RPMI8226 (cell line): ENCODE measurements at regions not wholly inside any gene's neighbourhood (a gene's known extent, or its start where the extent isn't known, plus 50 kb on each side); places are given as distances from the start of the nearest gene placed in this dataset.
"Not testable (repeated sequence)": the region's sequence is repeated elsewhere in the genome, so short reads cannot be mapped to it uniquely, and the experiment has no call there.

ENCODE experiments used
- DNase-seq: peaks from one replicate; pipeline ENCODE4 v3.0.0-alpha.2; 2015

DNA sequence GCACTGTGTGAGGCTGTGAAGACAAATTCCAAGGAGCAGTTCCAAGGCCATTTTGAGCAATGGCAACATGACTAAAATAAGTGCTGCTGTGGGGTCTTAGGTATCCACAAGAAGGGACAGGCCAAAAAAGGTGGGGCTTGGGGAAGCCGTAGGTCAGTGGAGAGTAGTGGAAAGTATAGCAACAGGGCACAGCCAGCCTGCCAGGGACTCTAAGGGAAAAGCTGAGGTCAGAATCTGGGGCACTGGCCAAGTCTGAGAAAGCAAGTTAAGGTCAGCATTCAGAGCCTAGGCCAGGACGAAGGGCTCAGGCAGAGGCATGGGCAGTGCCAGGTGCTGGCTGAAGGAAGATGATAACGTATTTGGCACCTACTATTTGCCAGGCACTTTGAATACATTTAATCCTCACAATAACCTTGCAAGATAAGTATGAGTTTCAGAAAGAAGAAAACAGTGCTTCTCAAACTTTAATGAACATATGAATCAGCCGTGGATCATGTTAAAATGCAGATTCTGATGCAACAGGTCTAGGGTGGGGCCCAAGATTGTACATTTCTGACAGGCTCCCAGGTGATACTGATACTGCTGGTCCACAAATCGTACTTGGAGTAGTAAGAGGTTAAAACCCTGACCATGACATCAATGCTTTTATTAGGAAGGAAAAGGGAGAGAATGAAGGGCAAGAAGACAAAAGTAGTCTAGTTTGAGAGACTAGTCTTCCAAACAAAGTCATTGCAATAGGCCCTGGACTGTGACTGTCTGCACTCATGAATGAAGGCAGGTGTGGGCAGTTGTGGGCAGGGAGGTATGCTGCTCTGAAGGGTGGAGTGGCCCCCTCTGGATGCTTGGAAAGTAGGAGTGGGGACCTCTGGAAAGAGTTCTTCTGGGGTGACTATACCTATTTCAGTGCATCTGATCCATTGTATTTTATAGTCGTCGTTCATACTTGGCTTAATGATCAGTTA, 106.3 kb upstream of the ANKRD28 start:
- DNase-seq = no peak

DNA sequence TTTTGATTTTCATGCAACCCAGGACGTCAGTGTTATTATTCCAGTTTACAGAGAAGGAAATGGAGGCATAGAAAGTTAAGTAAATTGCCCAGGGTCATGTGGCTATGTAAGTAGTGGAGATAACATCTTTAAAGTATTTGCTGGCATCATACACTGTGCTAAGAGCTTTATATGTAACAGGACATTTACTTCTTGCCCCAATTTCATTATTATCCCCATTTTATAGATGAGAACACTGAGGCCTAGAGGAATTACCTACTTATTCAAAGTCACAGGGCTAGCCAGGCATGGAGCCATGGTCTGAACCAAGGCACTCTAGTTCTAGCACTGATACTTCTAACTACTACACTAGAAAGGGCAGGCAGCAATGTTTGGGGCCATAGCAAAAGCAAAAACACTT, 107.3 kb upstream of the ANKRD28 start:
- DNase-seq = no peak

DNA sequence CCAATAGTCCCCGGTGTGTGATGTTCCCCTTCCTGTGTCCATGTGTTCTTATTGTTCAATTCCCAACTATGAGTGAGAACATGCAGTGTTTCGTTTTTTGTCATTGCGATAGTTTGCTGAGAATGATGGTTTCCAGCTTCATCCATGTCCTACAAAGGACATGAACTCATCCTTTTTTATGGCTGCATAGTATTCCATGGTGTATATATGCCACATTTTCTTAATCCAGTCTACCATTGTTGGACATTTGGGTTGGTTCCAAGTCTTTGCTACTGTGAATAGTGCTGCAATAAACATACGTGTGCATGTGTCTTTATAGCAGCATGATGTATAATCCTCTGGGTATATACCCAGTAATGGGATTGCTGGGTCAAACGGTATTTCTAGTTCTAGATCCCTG, 109.6 kb upstream of the ANKRD28 start:
- not testable (repeated sequence) for DNase-seq

DNA sequence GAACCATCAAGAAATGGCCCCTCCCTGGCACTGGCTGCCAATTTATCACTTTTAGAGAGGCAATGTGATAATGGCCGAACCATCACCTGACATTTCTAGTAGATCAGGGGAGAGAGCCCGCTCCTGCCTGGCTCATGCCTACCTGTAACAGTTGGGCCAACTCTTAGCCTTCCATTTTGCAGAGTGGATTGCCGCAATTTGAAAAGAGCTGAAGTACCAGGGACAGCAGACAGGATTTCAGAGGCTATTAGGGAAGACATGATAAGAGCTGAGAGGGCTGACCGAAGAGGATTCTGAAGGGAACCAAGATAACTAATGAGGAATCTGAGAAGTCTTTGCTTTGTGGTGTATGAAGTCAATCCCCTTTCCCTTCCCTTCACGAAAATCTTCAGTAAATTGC, 121.2 kb upstream of the ANKRD28 start:
- no peak for DNase-seq

DNA sequence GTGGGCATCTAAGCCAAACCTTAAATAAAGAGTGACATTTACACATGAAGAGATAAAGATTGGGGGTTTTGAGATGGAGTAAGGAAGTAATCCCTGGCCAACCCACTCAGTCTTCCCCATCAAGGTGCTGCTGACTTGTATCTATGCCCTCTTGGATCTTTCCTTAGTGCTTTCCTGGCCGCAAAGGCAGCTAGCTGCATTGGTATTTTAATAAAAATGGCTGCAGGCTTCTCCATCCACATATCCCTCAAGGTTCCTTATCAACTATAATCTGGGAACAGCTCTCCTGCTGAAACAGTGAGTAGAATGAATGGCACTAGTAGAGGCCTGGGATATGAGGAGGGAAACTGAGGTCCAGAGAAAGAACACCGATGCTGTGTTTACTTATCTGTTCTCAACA, 122.2 kb upstream of the ANKRD28 start:
- no peak for DNase-seq

DNA sequence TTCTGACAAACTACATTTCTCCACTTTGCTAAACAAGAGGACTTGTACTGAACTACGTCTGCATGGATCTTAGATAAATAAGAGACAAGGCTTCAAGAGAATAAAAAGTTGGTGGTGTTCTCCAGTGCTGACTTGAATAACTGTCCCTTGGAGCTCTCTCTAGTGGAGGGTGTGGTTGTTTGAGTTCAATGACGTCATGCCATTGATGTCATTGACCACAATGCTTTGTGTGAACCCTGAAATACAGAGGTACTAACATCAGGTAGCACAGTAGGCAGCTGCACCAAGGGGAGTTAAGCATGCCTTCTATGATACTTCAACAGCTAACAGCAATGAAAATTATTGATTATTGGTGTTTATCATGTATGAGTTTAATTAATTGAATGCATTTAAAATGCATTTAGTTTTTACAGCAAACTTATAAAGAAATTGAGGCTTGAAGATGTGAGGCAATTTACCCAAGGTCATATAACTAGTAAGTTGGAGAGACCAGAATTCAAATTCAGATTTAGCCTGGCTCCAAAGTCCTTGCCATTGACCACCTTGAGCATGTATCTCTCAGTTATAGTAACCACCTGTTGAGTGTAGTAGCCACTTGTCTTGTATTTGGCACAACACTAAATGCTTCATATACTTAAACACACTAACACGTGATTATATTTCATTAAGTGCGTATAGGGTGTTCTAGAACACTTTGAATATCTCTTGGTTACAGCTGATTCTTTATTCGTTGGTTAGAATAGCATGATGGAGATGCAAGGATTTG, 126.0 kb upstream of the ANKRD28 start:
- DNase-seq = no peak

DNA sequence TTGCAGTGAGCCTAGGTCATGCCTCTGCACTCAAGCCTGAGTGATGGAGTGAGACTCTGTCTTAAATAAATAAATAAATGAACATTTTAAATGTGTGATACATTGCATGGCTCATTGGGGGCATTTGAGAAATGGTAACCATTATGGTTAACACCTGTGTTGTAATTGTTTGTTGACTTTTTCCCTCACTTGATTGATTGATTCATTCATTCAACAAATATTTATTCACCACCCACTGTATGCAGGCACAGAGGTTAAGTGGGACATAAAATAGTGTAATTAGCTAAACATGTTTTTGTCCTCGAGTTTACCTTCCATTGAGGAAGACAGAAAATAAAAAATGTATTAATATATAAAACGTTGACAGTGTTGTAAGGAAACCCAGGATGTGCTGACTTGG, 127.1 kb upstream of the ANKRD28 start:
- no peak for DNase-seq

DNA sequence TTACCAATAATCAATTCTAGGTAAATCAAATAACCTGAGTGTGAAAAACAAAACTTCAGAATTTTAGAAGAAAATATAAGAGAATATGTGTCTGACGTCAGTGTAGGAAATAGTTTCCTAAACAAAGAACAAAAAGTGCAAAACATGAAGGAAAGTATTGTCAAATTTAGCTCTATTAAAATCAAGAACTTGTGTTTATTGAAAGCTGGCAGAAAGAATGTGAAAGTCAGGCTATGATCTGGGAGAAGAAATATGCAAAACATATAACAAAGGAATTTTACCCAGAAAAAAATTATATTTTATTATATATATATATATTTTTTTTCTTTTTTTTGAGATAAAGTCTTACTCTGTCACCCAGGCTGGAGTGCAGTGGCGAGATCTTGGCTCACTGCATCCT, 129.1 kb upstream of the ANKRD28 start:
- no peak for DNase-seq

DNA sequence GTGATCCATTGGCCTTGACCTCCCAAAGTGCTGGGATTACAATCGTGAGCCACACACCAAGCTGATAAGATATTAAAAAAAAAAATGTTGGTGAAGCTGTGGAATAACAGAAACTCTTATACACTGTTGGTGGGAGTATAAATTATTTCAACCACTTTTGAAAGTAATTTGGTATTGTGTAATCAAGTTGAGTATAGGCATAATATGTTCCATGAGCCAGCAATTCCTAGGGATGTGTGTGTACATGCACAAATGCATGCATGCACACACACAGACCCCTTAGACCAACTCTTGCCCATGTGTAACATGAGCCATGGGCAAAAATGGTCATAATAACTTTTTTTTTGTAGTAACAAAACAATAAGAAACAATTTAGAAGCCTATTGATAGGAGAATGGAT, 130.2 kb upstream of the ANKRD28 start:
- DNase-seq = no peak

DNA sequence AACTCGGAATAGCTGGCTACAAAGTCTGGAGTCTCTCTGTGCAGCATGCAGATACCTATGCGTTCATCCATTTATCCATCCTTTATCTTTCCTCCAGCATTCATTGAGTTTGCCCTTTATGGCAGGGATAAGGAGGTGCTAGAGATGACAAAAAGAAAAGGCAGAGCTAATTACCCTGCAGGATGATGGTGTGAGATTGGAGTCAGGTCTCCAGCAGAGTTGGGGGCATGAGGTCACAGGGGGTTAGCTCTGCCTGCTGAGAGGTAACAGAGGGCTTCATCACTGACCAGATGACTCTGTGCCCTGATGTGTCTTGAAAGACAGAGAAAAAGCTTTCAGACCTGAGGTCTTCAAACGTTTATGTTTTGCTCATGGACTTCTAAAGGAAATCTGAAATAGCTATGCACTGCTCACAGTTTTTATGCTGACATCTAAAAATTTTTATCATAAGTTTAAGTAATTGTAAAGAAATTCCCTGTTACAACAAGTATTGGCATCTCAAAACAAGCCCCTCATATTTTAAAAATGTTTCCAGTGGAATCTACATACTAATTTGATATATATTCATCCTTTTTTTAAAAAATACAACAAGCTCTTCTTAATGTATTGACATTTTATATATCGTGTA, 132.3 kb upstream of the ANKRD28 start:
- DNase-seq = no peak

DNA sequence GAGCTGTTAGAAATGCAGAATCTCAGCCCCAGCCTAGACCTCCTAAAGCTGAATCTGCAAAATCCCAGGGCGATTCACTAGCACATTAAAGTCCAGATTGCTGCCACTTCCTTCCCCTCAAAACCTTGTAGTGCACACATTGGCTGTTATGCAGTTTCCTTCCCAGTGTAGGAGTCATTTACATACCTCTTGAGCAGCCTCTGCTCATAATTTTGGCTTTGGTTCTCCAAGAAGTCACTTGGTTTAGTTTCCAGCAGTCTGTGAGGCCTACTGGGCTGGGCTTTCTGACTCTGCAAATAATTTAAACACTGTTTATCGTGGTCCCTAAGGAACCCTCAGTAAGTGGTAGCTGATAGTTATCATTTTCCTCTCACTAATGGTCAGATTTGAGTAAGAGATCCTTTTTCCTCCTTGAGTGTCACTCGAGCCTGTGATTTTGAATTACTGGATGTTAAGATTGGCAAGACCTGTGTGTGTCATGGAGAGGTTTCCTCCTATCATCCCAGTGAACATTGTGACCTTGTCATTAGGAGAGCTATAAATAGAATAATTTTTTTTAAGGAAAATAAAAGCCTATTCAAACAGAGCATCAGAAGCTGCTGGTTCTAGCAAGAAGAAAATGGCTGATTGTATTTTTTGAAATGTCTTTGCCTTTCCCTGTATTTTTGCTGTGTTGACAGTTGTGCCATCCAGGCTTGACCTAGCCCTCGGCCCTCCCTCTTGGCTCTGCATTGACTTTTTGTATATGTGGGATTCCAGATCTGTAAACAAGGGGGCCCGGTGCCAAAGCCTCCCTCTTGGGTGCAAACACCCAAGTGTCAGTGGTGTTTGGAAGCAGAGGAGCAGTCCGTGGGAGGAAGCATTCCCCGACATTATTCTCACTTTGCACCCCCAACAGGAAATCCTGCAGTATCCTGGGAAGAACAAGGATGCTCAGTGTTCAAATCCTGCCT, 134.8 kb upstream of the ANKRD28 start:
- peak; percentile 33 for DNase-seq

DNA sequence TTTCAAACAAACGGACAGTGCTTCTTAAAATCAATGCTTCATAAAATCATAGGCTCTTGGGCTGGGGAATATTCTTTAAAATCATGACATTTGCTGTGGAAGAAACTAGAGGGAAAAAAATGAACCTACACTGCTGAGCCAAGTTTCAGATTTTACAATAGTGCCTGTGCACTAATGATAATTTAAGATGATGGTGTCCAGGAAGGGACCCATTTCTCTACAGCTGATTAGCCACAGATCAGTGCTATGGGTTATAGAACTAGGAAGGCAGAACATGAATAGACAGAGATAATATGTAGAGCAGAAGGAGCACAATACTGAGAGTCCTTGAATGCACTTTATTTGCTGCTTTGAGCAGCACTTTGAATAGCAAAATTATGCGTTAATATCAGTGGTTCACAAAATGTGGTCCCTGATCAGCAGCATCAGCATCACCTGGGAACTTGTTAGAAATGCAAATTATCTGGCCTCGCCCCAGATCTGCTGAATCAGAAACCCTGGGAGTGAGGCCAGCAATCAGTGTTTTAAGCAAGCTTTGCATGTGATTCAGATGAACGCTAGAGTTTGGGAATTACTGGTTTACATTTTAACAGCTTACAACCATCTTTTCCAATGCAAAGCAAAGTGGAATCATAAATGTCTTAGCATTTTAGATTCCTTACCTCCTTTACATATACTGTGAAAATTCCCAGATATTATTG, 135.8 kb upstream of the ANKRD28 start:
- peak; percentile 63 for DNase-seq

DNA sequence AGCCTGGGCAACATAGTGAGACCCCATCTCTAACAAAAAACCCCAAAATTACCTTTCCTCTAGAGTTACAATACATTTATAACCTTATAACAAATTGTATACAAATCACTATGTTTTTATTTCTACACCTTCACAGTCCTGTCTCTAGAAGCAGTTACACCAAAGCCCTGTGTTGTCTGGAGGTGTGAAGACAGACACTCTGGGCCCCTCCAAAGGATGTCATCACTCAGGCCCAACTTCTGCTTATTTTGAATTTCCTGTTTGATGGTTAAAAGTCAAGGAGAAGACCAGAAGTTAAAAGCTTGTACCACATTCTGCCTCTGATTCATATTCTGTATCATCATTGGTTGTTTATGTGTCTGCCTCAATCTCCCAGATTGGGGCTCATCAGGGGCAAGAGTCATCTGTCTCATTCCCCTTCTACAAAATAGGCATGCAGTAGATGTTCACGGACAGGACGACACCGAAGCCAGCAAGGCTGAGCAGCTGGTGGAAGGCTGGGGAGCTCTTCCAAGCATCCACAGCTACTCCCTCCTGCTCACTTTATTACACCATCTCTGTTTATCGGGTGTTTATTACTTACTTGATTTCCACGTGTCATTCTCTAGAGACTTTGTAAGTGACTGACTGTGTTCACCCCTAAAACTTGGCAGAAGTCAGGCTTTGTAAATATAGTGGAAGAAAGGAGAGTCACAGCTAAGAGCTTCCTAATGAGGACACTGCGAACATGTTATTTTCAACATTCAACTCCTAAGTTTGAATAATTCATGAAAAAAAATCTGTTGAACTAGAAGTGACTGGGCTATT, 136.8 kb upstream of the ANKRD28 start:
- no peak for DNase-seq

DNA sequence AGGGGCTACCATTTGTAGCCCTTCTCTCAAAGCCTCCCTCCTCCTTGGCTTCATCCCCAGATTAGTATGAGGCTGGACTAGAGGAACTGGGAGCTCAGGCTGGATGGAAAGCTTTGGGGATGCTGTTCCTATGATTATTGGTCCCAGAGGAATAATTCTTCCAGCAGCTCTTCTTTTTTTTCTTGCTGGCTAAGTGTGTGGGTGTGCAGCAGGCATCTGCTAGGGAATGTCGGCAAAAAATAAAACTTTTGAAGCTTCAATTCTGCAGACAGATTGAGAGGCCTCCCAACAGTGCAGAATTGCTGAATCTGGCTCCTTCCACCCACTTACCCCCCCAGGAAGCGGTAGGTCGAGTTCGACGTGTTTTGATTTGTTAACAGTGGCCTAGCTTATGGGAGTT, 138.5 kb upstream of the ANKRD28 start:
- DNase-seq = no peak

DNA sequence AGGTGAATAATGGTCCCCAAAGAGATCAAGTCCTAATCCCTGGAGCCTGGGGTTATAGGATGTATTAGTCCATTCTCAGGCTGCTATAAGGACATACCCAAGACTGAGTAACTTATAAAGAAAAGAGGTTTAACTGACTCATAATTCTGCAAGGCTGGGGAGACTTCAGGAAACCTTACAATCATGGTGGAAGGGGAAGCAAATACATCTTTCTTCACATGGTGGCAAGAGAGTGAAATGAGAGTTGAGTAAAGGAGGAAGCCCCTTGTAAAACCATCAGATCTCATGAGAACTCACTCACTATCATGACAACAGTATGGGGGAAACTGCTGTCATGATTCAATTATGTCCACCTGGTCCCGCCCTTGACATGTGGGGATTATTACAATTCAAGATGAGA, 142.9 kb upstream of the ANKRD28 start:
- DNase-seq = no peak

DNA sequence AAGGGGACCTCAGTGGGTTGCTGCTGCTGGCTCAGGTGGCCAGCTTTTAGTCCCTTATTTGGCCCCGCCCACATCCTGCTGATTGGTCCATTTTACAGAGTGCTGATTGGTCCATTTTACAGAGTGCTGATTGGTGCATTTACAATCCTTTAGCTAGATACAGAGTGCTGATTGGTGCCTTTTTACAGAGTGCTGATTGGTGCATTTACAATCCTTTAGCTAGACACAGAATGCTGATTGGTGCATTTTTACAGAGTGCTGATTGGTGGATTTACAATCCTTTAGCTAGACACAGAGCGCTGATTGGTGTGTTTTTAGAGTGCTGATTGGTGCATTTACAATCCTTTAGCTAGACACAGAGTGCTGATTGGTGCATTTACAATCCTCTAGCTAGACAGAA, 143.7 kb upstream of the ANKRD28 start:
- DNase-seq = not testable (repeated sequence)

DNA sequence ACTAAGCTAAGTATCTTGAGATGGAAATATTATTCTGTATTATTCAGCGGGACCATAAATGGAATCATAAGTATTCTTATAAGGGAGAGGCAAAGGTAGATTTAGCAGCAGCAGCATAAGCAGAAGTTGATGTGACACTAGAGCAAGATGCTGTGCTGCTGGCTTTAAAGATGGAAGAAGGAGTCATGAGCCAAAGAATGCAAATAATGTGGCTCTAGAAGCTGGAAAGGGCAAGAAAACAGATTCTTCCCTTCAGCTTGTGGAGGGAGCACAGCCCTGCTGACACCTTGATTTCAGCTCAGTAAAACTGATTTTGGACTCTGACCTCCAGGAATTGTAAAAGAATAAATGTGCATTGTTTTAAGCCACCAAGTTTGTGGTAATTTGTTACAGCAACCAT, 144.2 kb upstream of the ANKRD28 start:
- no peak for DNase-seq

DNA sequence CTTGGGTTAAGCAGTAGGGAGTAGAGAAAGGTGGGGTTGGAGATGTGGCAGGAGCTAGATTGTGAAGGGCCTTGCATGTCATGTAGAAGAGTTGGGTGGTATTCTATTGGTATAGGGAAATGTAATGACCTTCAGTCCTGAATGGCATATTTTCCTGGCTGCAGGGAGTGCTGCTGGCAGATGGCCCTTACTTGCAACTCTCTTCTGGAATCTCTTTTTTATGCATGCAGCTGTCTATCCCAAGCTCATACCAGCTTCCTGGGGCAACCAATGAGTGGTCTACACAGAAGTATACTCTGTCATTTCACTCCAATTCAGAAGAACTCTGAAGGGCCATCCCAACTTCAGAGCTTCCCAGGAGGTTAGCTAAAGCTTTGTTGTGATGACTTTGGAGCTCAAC, 144.7 kb upstream of the ANKRD28 start:
- no peak for DNase-seq

DNA sequence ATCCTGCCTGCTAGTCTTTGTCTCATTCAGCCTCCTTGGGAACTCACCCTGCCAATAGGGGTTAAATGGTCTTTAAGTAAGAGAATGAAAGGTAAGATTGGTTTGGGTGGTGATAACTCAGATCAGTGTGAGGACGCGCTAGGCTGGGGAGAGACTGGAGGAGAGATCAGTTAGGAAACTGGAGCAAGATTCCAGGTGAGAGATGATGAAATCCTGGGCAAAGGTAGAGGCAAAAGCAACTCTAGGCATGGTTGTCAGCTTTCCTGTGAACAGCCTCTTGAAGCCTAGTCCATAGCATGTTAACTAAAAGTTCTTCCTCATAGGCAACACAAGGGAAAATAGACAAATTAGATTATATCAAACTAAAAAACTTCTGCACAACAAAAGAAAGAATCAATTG, 145.2 kb upstream of the ANKRD28 start:
- no peak for DNase-seq

DNA sequence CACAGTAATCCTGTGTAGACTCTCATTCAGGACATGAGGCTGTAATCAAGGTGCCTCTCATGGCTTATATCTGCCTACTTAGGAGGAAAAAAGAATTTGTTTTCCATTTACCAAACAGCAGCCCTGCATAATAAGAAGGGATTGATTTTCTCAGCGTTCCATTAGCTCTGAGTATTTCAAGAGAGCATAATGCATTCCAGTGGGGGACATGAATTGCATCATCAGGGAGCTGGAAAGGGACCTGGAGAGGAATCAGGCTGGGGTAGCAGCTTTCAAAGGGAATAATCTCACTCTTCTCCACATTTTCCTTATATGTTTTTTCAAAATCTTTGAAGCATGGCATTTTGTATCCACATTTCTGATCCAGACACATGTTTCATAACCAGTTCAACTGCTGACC, 150.6 kb upstream of the ANKRD28 start:
- DNase-seq = no peak
